ENCODE measurements at regions not wholly inside any gene's neighbourhood (a gene's known extent, or its start where the extent isn't known, plus 50 kb on each side); places are given as distances from the start of the nearest gene placed in this dataset.

DNA sequence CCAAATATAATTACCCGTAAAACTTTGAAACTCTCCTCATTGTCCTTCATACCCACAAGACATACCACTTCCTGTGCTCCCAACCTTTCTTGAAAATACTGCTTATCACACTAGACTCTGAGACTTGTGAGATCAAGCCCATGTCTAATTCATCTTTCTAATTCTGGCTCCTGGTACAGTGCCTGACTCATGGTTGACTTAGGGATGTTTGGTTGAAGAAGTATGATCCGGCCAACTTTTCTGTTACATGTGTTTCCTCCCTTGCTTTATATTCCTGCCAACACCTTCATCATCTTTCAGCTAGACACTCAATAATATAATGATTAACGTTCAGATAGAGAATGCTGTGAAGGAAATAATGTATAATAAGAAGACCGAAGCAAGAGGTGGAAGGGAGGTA is 58.2 kb downstream of the MEX3B start:
- Mint-ChIP-seq H3K4me1 (no peaks in the 10 kb centered on the region), H3K36me3 (no peaks in the 10 kb centered on the region), H3K27me3 (no peaks in the 10 kb centered on the region), H3K4me3 (no peak overlapping the region), H3K9me3 (peaks cover 5% of the 10 kb centered on the region), H3K27ac (no peak overlapping the region)
- CTCF ChIA-PET, result no interaction called here
- no peak for DNase-seq

- Mint-ChIP-seq H3K9me3 (no peaks in the 10 kb centered on the region), H3K36me3 (no peaks in the 10 kb centered on the region), H3K27me3 (no peaks in the 10 kb centered on the region), H3K4me1 (no peaks in the 10 kb centered on the region), H3K27ac (no peak overlapping the region), H3K4me3 (no peak overlapping the region)
- CTCF ChIA-PET, result no interaction called here
- DNase-seq, result no peak
Measured at GRCh38 chr15:81983497-81983896, 62.3 kb downstream of the MEX3B start.

DNA sequence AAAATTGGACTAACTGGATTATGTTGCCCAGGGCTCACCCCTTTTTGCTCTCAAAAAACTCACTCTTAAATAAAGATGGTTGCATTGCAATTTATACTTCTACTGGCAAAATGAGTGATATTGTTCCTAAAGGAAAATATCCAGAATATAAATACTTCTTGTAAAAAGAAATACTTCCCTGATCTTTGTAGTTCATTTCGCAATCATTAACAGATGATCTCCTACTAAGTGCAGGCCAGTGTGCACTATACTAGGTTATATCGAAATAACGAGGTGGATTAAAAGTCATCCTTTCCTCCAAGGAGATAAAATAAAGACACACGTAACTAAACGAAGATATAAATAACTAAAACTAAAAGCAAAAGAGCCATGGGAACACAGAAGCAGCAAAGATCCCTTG is 63.0 kb downstream of the MEX3B start:
- Mint-ChIP-seq H3K27me3 (no peaks in the 10 kb centered on the region), H3K27ac (no peak overlapping the region), H3K4me3 (no peak overlapping the region), H3K9me3 (peaks cover 2% of the 10 kb centered on the region), H3K36me3 (no peaks in the 10 kb centered on the region), H3K4me1 (no peaks in the 10 kb centered on the region)
- CTCF ChIA-PET, result no interaction called here
- no peak for DNase-seq

DNA sequence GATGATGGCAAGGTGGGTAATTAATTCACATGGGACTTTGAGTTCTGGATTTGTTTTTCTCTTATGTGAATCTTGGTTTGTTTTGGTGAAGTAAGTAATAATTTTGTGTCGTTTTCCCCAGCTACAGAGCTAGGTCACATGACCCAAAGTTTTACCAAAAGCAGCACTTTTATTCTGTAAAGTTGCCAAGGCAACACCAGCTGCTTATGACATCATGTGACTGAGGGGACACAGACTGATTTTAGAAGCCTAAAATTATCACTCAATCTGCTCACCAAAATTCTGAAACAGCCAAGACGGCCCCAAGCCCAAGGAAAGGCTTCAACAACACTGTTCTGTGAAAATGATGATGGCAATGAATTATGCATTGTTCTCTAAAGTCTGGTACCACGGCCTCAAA is 63.9 kb downstream of the MEX3B start:
- H3K36me3 Mint-ChIP-seq, result no peaks in the 10 kb centered on the region
- no peak overlapping the region for H3K4me3 Mint-ChIP-seq
- H3K9me3 Mint-ChIP-seq, result peaks cover 7% of the 10 kb centered on the region
- no peak overlapping the region for H3K27ac Mint-ChIP-seq
- no peak for DNase-seq
- CTCF ChIA-PET, result interaction anchor here (0.6 kb wide), 1 partner anchor 16 kb away, joined by 3 read pairs; no protein-coding TSS in a partner anchor
- H3K4me1 Mint-ChIP-seq, result no peaks in the 10 kb centered on the region
- H3K27me3 Mint-ChIP-seq, result no peaks in the 10 kb centered on the region

DNA sequence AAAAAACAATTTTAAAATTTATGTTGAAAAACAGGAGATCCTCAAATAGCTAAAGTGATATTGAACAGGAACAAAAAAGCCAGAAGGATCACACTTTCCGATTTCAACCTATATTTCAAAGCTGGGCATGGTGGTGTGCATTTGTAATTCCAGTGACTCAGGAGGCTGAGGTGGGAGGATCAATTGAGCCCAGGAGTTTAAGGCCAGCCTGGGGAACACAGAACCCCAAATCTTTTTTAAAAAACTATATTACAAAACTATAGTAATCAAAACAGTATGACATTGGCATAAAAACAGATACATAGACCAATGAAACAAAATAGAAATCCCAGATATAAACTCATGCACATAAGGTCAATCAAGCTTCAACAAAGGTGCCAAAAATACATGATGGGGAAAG is 68.4 kb downstream of the MEX3B start:
- no peak for DNase-seq
- H3K36me3 Mint-ChIP-seq, result no peaks in the 10 kb centered on the region
- no peak overlapping the region for H3K27ac Mint-ChIP-seq
- H3K4me1 Mint-ChIP-seq, result no peaks in the 10 kb centered on the region
- H3K27me3 Mint-ChIP-seq, result no peaks in the 10 kb centered on the region
- peaks cover 10% of the 10 kb centered on the region for H3K9me3 Mint-ChIP-seq
- no peak overlapping the region for H3K4me3 Mint-ChIP-seq
- CTCF ChIA-PET, result no interaction called here

DNA sequence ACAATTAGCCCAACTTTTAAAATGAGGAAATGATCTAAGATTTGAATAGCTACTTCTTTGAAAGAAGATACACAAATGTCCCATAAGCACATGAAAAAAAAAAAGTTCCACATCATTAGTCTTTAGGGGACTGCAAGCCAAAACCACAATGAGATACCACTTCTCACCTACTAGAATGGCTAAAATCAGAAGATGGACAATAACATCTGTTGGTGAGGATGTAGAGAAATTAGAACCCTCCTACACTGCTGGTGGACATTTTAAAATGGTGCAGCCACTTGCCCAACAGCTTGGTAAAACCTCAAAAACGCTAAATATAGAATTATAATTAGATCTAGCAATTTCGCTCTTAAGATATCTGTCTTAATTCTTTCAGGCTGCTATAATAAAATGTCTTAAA is 77.1 kb downstream of the MEX3B start:
- no peaks in the 10 kb centered on the region for H3K27me3 Mint-ChIP-seq
- DNase-seq, result no peak
- CTCF ChIA-PET, result no interaction called here
- H3K36me3 Mint-ChIP-seq, result no peaks in the 10 kb centered on the region
- no peaks in the 10 kb centered on the region for H3K4me1 Mint-ChIP-seq
- no peaks in the 10 kb centered on the region for H3K9me3 Mint-ChIP-seq
- no peak overlapping the region for H3K27ac Mint-ChIP-seq
- no peak overlapping the region for H3K4me3 Mint-ChIP-seq

- DNase-seq, result no peak
- no peaks in the 10 kb centered on the region for H3K27me3 Mint-ChIP-seq
- H3K9me3 Mint-ChIP-seq, result no peaks in the 10 kb centered on the region
- H3K27ac Mint-ChIP-seq, result no peak overlapping the region
- no peak overlapping the region for H3K4me3 Mint-ChIP-seq
- CTCF ChIA-PET, result no interaction called here
- no peaks in the 10 kb centered on the region for H3K36me3 Mint-ChIP-seq
- no peaks in the 10 kb centered on the region for H3K4me1 Mint-ChIP-seq
Measured at GRCh38 chr15:81966631-81967030, 79.2 kb downstream of the MEX3B start.

DNA sequence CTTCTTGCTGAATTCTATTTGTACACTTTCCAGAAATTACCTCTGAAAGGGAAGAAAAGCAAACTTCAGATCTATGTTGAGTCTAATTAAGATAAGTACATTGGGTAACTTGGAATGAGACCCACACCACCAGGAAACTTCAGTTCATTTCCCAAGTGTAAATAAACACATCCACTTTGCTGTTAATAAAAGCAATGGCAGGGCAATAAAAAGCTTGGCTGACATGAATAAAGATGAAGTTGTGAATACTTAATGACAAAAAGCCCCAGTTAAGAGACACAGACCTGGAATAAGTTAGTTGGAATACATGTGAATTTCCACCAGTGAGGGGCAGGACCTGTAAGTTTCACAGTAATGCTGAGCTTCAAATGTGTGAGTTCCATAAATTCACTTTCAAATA is 83.3 kb downstream of the MEX3B start:
- no peaks in the 10 kb centered on the region for H3K9me3 Mint-ChIP-seq
- CTCF ChIA-PET, result no interaction called here
- DNase-seq, result no peak
- no peaks in the 10 kb centered on the region for H3K4me1 Mint-ChIP-seq
- no peaks in the 10 kb centered on the region for H3K36me3 Mint-ChIP-seq
- H3K27me3 Mint-ChIP-seq, result no peaks in the 10 kb centered on the region
- H3K4me3 Mint-ChIP-seq, result no peak overlapping the region
- no peak overlapping the region for H3K27ac Mint-ChIP-seq

DNA sequence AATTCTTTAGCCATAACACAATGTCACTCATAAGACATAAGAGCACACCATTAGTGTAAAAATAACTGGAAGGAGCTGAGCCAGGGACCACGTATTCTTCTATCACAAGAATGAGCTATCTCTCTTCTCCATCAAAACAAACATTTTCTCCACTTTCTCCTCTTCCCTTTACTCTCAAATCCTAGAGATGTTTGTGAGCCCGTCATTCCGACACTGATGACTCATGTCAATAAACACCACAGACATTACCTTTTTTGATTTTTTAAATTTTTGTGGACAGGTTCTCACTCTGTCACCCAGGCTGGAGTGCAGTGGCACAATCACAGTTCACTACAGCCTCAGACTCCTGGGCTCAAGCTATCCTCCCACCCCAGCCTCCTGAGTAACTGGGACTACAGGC is 86.6 kb downstream of the MEX3B start:
- H3K36me3 Mint-ChIP-seq, result no peaks in the 10 kb centered on the region
- no peak overlapping the region for H3K27ac Mint-ChIP-seq
- DNase-seq, result no peak
- no peaks in the 10 kb centered on the region for H3K4me1 Mint-ChIP-seq
- no peaks in the 10 kb centered on the region for H3K9me3 Mint-ChIP-seq
- CTCF ChIA-PET, result interaction anchor here (0.5 kb wide), 1 partner anchor 179 kb away, joined by 3 read pairs; no protein-coding TSS in a partner anchor
- no peak overlapping the region for H3K4me3 Mint-ChIP-seq
- H3K27me3 Mint-ChIP-seq, result no peaks in the 10 kb centered on the region

DNA sequence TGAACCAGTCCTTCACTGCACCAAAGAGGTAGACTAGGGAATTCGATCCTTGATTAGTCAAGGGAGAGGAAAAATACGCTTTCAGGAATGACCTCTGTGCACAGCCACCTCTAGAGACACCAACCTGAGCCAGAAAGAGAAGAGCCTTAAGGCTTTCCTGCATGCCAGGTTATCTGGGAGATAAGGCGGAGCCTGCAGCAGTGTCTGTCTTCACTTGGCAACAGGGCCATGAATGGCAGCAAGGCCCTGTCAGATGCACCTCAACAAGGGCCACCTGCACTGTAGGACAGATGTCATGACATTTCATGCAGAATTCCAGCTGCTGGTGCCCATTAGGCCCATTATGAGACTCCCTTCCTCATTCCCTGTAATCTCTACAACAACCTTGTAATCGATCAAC is 88.1 kb downstream of the MEX3B start:
- H3K9me3 Mint-ChIP-seq, result no peaks in the 10 kb centered on the region
- CTCF ChIA-PET, result no interaction called here
- no peaks in the 10 kb centered on the region for H3K4me1 Mint-ChIP-seq
- no peak overlapping the region for H3K27ac Mint-ChIP-seq
- H3K4me3 Mint-ChIP-seq, result no peak overlapping the region
- H3K27me3 Mint-ChIP-seq, result no peaks in the 10 kb centered on the region
- H3K36me3 Mint-ChIP-seq, result no peaks in the 10 kb centered on the region
- DNase-seq, result no peak

DNA sequence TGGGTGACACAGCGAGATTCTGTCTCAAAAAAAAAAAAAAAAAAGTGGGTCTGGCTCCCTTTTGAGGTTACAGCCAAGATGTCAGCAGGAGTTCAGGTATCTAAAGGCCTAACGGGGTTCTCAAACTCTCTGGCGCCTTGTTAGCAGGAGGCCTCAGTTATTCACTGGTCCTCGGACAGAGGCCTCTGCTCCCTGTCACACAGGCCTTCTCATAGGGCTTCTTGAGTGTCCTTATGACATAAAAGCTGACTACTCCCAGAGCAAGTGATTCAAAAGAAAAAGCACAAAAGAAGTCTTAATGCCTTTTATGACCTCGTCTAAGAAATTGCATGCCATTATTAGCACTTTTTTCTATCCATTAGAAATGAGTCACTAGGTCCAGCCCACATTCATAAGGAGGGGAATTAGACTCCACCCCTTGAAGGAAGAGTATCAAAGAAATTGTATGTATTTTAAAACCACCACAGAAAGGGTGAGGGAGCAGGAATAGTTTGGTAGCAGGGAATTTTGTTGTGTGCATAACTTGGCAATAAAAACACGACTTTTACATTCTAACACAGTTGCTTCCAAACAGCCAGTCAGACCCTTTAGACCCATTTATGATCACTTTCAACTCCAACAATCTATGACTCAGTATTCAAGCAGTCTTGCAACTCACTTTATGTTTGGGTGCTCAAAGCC is 90.3 kb downstream of the MEX3B start:
- no peaks in the 10 kb centered on the region for H3K27me3 Mint-ChIP-seq
- no peak for DNase-seq
- H3K36me3 Mint-ChIP-seq, result no peaks in the 10 kb centered on the region
- no peaks in the 10 kb centered on the region for H3K9me3 Mint-ChIP-seq
- no peak overlapping the region for H3K27ac Mint-ChIP-seq
- no peaks in the 10 kb centered on the region for H3K4me1 Mint-ChIP-seq
- CTCF ChIA-PET, result no interaction called here
- no peak overlapping the region for H3K4me3 Mint-ChIP-seq

GRCh38 chr15:81954158-81954783 is 91.5 kb downstream of the MEX3B start:
- no peak for DNase-seq
- no peaks in the 10 kb centered on the region for H3K27me3 Mint-ChIP-seq
- no peaks in the 10 kb centered on the region for H3K9me3 Mint-ChIP-seq
- no peak overlapping the region for H3K27ac Mint-ChIP-seq
- CTCF ChIA-PET, result no interaction called here
- no peaks in the 10 kb centered on the region for H3K4me1 Mint-ChIP-seq
- H3K36me3 Mint-ChIP-seq, result no peaks in the 10 kb centered on the region
- H3K4me3 Mint-ChIP-seq, result no peak overlapping the region

- Mint-ChIP-seq H3K4me3 (no peak overlapping the region), H3K27ac (no peak overlapping the region), H3K9me3 (no peaks in the 10 kb centered on the region), H3K36me3 (no peaks in the 10 kb centered on the region), H3K4me1 (no peaks in the 10 kb centered on the region), H3K27me3 (no peaks in the 10 kb centered on the region)
- no peak for DNase-seq
- CTCF ChIA-PET, result interaction anchor here (0.6 kb wide), 1 partner anchor 11 kb away, joined by 3 read pairs; no protein-coding TSS in a partner anchor
Measured at GRCh38 chr15:81950841-81951414, 94.9 kb downstream of the MEX3B start.

- Mint-ChIP-seq H3K27me3 (peaks cover 4% of the 10 kb centered on the region), H3K4me3 (no peak overlapping the region), H3K4me1 (no peaks in the 10 kb centered on the region), H3K9me3 (no peaks in the 10 kb centered on the region), H3K36me3 (no peaks in the 10 kb centered on the region), H3K27ac (no peak overlapping the region)
- CTCF ChIA-PET, result interaction anchor here (1.3 kb wide), 1 partner anchor 8 kb away, joined by 3 read pairs; no protein-coding TSS in a partner anchor
- no peak for DNase-seq
Measured at GRCh38 chr15:81948751-81949150, 97.1 kb downstream of the MEX3B start.

DNA sequence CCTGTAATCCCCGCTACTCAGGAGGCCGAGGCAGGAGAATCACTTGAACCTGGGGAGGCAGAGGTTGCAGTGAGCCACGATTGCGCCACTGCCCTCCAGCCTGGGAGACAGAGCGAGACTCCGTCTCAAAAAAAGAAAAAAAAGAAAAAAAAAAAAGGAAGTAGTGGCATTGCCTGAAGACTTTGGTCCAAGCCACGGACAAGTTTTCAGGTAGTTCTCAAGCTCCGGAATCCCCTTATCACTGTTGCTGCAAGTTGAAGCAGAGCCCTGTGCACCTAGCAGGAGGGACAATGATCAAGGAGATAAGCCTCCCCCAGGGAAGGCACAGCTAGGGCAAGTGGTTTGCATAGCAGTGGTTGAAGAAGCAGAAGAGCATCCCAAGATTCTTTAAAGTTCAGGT is 97.6 kb downstream of the MEX3B start:
- H3K4me3 Mint-ChIP-seq, result no peak overlapping the region
- no peaks in the 10 kb centered on the region for H3K9me3 Mint-ChIP-seq
- H3K27me3 Mint-ChIP-seq, result peaks cover 4% of the 10 kb centered on the region
- H3K36me3 Mint-ChIP-seq, result no peaks in the 10 kb centered on the region
- DNase-seq, result no peak
- H3K4me1 Mint-ChIP-seq, result no peaks in the 10 kb centered on the region
- no peak overlapping the region for H3K27ac Mint-ChIP-seq
- CTCF ChIA-PET, result interaction anchor here (1.2 to 1.3 kb wide), 2 partner anchors 8 to 793 kb away, joined by 3 read pairs; no protein-coding TSS in a partner anchor

Data from activated naive CD4-positive, alpha-beta T cell treated with anti-CD3 and anti-CD28 coated beads, Interleukin-2, amount 10 ng/mL, durations not matched to agents 7 days and 5 days (primary cell).